ENCODE measurements at regions not wholly inside any gene's neighbourhood (a gene's known extent, or its start where the extent isn't known, plus 50 kb on each side); places are given as distances from the start of the nearest gene placed in this dataset.

DNA sequence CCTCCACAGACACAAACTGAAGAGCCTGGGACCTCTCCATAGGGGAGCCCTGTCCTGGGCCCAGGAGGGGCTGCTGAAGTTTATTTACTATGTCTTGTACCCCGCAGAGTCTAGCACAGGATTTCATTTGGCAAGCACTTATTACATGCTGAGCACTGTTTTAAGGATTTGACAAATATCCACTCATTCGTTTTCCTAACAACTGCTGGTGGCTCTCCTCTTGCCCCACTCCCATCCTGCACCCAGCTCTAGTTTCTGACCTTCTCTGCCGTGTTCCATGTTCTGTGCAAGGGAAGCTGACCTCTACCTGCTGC is 127.0 kb upstream of the MAFB start:
- TF ChIP-seq, protein P1, sequence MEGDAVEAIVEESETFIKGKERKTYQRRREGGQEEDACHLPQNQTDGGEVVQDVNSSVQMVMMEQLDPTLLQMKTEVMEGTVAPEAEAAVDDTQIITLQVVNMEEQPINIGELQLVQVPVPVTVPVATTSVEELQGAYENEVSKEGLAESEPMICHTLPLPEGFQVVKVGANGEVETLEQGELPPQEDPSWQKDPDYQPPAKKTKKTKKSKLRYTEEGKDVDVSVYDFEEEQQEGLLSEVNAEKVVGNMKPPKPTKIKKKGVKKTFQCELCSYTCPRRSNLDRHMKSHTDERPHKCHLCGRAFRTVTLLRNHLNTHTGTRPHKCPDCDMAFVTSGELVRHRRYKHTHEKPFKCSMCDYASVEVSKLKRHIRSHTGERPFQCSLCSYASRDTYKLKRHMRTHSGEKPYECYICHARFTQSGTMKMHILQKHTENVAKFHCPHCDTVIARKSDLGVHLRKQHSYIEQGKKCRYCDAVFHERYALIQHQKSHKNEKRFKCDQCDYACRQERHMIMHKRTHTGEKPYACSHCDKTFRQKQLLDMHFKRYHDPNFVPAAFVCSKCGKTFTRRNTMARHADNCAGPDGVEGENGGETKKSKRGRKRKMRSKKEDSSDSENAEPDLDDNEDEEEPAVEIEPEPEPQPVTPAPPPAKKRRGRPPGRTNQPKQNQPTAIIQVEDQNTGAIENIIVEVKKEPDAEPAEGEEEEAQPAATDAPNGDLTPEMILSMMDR (conservative IDR thresholded peaks at IDR 0.05; ENCODE audit: low read depth, low read length), result no peak
- TF ChIP-seq EZH2 (IDR thresholded peaks at IDR 0.05; ENCODE audit: borderline replicate concordance, low read depth, low read length, poor library complexity, severe bottlenecking), result no peak

Measured in A673 (cell line).